Skeletal muscle tissue (tissue), 3 donors: ENCODE measurements at regions not wholly inside any gene's neighbourhood (a gene's known extent, or its start where the extent isn't known, plus 50 kb on each side); places are given as distances from the start of the nearest gene placed in this dataset.
"Not testable (repeated sequence)": the region's sequence is repeated elsewhere in the genome, so short reads cannot be mapped to it uniquely, and the experiment has no call there.

ENCODE experiments used
- H3K27ac ChIP-seq: one replicate; pipeline ENCODE4 v1.7.0; 2013; ENCODE audit warnings: mild to moderate bottlenecking, low read depth, low read length, inconsistent platforms
- H3K27me3 ChIP-seq, 3 donors: one replicate each; pipeline ENCODE4 v1.7.0; 2013; ENCODE audit warnings: low read length in 3 of 3; ENCODE audit not compliant: control insufficient read depth in 3 of 3, insufficient read depth in 3 of 3
- H3K36me3 ChIP-seq, 3 donors: one replicate each; pipeline ENCODE4 v1.7.0; 2013; ENCODE audit warnings: low read length in 3 of 3; ENCODE audit not compliant: control insufficient read depth in 3 of 3, insufficient read depth in 3 of 3
- H3K4me1 ChIP-seq, 3 donors: one replicate each; pipeline ENCODE4 v1.7.0; 2013; ENCODE audit warnings: low read length in 3 of 3, mild to moderate bottlenecking in 3 of 3; ENCODE audit not compliant: control insufficient read depth in 3 of 3, insufficient read depth in 3 of 3
- H3K4me3 ChIP-seq, 3 donors: one replicate each; pipeline ENCODE4 v1.7.0; 2013; ENCODE audit warnings: low read length in 3 of 3
- H3K9ac ChIP-seq, 3 donors: one replicate each; pipeline ENCODE4 v1.7.0; 2013; ENCODE audit warnings: low read length in 3 of 3, mild to moderate bottlenecking in 3 of 3, moderate library complexity in 2 of 3, low read depth in 1 of 3
- H3K9me3 ChIP-seq, 3 donors: one replicate each; pipeline ENCODE4 v1.7.0; 2013; ENCODE audit warnings: low read length in 3 of 3; ENCODE audit not compliant: control insufficient read depth in 3 of 3
- donor health status: Osteomylitis.

DNA sequence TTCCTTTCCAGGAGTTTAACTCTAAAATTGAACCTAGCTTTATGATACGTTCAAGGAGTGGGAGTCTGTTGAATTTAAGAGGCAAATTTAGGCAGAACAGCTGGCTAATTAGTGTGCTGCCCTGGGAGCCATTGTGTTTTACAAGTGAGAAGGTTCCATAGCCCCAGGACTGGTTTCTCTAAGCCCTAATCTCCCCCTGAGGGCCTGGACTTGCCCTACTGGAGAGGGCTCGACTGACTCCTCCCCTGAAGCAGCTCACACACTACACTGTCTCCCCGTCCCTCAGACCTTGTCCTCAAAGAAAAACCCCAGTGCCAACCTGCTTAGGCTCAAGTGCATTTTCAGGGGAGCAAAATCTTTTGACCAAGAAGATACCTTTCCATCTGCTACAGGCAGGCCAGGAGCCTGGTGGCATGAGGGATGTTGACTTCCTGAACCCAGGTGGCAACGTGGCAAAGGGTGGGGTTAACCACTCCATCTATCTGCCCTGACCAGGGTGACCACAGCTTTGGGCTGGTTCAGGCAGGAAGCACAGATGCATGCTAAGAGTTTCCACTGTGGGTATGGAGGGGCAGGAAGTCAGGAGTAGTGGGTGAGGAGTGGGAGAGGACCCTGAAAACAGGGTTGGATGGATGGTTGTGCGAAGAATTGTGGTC, 68.9 kb upstream of the CARD11 start:
- Histone ChIP-seq H3K27ac (no peak overlapping the region), H3K4me1 (no peaks in the 10 kb centered on the region), H3K27me3 (peaks cover 0 to 7% (median 2%) of the 10 kb centered on the region in 3 donors), H3K9me3 (peaks cover 4 to 10% (median 4%) of the 10 kb centered on the region in 3 donors), H3K4me3 (no peak overlapping the region), H3K9ac (no peak overlapping the region), H3K36me3 (no peaks in the 10 kb centered on the region)

GRCh38 chr7:3114917-3115316, 71.2 kb upstream of the CARD11 start:
- no peak overlapping the region for H3K9ac ChIP-seq
- no peak overlapping the region for H3K4me3 ChIP-seq
- H3K27me3 ChIP-seq: peaks cover 0 to 7% (median 2%) of the 10 kb centered on the region in 3 donors
- peaks cover 4 to 10% (median 4%) of the 10 kb centered on the region in 3 donors for H3K9me3 ChIP-seq
- H3K36me3 ChIP-seq: no peaks in the 10 kb centered on the region
- no peak overlapping the region for H3K27ac ChIP-seq
- H3K4me1 ChIP-seq: no peaks in the 10 kb centered on the region

DNA sequence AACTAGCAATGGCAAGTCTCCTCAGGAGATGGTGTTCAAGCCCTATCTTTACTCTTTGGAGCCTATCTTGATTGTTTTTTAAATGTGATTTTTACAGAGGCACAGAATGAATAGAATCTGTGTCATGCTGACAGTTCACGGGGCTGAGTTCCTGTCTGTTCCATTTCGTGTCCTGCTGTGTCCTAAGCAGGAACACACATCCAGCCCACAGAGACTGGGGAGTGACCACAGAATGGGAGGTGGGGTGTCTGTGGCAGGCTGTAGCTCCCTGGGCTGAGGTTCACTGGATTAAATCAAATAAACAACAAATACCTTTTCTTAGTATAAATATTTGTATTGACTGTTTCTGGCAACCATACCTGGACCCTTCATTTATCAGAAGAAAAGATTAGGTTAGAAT, 73.4 kb upstream of the CARD11 start:
- H3K9ac ChIP-seq: no peak overlapping the region
- H3K4me3 ChIP-seq: no peak overlapping the region
- H3K36me3 ChIP-seq: no peaks in the 10 kb centered on the region
- no peak overlapping the region for H3K27ac ChIP-seq
- H3K27me3 ChIP-seq: peaks cover 0 to 7% (median 2%) of the 10 kb centered on the region in 3 donors
- no peaks in the 10 kb centered on the region for H3K4me1 ChIP-seq
- H3K9me3 ChIP-seq: peaks cover 4 to 10% (median 4%) of the 10 kb centered on the region in 3 donors

- Histone ChIP-seq H3K27me3 (peaks cover 0 to 7% (median 2%) of the 10 kb centered on the region in 3 donors), H3K9me3 (peaks cover 4 to 9% (median 4%) of the 10 kb centered on the region in 3 donors), H3K9ac (no peak overlapping the region), H3K36me3 (no peaks in the 10 kb centered on the region), H3K4me3 (no peak overlapping the region), H3K27ac (no peak overlapping the region), H3K4me1 (no peaks in the 10 kb centered on the region)
These were observed 74.0 kb upstream of the CARD11 start for GRCh38 chr7:3117488-3118231.

- H3K9ac ChIP-seq, H3K4me1 ChIP-seq, H3K9me3 ChIP-seq, H3K4me3 ChIP-seq, H3K27ac ChIP-seq, H3K36me3 ChIP-seq, H3K27me3 ChIP-seq: not testable (repeated sequence)
These were observed 75.8 kb upstream of the CARD11 start for GRCh38 chr7:3119352-3119927.

GRCh38 chr7:3119963-3120362, 76.3 kb upstream of the CARD11 start:
- Histone ChIP-seq H3K27ac (no peak overlapping the region), H3K27me3 (peaks cover 0 to 7% (median 0%) of the 10 kb centered on the region in 3 donors)

DNA sequence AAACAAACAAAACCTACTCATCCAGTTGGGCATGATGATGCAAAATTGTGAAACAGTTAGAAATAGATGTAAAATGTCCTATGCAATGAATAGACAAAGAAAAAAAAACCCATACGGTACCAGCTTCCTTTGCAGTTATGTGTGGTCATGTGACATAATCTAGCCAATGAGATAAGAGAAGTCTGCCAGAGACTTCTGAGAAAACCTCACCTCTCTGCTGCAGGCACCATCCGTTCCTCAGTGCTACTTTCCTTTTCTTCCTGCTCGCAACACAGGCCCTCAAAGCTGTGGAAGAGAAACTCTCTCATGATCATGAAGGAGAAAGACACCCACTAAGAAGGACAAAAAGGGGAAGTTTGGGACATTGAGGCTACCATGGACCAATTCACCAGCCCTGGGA, 76.8 kb upstream of the CARD11 start:
- peaks cover 0 to 7% (median 0%) of the 10 kb centered on the region in 3 donors for H3K27me3 ChIP-seq
- H3K27ac ChIP-seq: no peak overlapping the region
- no peaks in the 10 kb centered on the region for H3K36me3 ChIP-seq
- peaks cover 0 to 2% (median 0%) of the 10 kb centered on the region in 3 donors for H3K9me3 ChIP-seq
- no peaks in the 10 kb centered on the region for H3K4me1 ChIP-seq
- no peak overlapping the region for H3K9ac ChIP-seq
- H3K4me3 ChIP-seq: no peak overlapping the region

More at GRCh38 chr7:3119963-3120362, 76.3 kb upstream of the CARD11 start:
- H3K9ac ChIP-seq: no peak overlapping the region
- no peaks in the 10 kb centered on the region for H3K36me3 ChIP-seq
- H3K4me3 ChIP-seq: no peak overlapping the region
- H3K4me1 ChIP-seq: no peaks in the 10 kb centered on the region
- peaks cover 0 to 2% (median 0%) of the 10 kb centered on the region in 3 donors for H3K9me3 ChIP-seq

DNA sequence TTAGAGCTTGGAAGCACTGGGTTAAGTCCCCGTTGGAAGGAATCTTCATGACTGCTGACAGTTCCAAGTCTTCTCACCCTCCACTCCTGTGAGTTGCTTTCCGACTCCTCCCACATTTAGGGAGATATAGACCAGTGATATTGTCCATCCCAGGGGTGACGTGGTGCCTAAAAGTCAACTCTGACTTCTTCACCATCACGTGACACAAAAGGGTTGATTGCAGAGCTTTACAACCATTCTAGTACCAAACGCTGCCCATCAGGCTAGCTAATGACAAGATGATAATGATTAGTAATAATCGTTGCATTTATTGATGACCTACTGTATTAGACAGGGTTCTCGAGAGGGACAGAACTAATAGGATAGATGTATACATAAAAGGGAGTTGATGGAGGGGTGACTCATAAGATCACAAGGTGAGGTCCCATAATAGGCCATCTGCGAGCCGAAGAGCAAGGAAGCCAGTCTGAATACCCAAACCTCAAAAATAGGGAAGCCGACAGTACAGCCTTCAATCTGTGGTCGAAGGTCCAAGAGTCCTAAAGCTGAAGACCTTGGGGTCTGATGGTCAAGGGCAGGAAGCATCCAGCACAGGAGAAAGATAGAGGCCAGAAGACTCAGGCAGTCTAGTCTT, 85.3 kb upstream of the CARD11 start:
- Histone ChIP-seq H3K27me3 (no peaks in the 10 kb centered on the region), H3K4me1 (no peaks in the 10 kb centered on the region), H3K9me3 (no peaks in the 10 kb centered on the region), H3K27ac (no peak overlapping the region), H3K36me3 (no peaks in the 10 kb centered on the region), H3K4me3 (no peak overlapping the region), H3K9ac (no peak overlapping the region)

DNA sequence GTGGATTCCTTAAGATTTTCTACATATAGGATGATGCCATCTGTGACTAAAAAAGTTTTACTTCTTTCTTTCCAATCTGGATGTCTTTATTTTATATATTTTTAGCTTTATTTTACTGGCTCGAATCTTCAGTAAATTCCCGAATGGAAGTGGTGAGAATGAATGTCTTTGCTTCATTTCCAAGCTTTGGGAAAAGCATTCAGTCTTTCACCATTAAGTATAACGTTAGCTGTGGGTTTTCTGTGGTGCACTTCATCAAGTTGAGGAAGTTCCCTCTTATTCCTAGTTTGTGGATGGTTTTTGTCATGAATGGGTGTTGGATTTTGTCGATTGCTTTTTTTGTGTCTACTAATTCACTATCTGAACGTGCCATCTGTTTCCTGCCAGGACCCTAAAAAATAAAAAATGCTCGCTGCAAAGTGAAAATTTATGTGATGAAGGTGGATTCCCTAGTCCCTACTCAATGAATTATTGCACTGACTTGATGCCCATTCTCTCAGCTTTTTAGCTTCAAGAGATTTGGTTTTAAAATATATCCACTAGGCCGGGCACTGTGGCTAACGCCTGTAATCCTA, 90.2 kb upstream of the CARD11 start:
- H3K9ac ChIP-seq: no peak overlapping the region
- H3K4me1 ChIP-seq: no peaks in the 10 kb centered on the region
- H3K9me3 ChIP-seq: no peaks in the 10 kb centered on the region
- H3K4me3 ChIP-seq: no peak overlapping the region
- no peak overlapping the region for H3K27ac ChIP-seq
- H3K36me3 ChIP-seq: no peaks in the 10 kb centered on the region
- H3K27me3 ChIP-seq: no peaks in the 10 kb centered on the region
